ENCODE measurements at regions not wholly inside any gene's neighbourhood (a gene's known extent, or its start where the extent isn't known, plus 50 kb on each side); places are given as distances from the start of the nearest gene placed in this dataset.

DNA sequence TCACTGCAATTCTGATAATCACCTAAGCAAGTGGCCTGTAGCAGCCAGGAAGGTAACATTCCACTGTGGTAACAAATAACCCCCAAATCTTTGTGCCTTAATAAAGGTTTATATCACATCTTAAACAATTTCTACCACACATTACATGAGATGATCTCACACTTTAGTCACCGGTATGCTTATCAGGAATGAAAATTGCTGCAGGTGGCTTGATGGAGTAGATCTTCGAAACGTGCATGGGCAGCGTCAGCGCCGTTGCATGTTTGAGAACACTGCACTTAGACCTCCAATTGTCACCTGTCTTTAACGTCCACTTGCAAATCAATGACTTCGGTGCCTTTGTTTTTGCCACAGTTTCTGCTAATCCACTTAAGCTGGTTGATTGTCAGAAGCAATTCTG lies 477.4 kb downstream of the VRK1 start:
- DNase-seq: no peak

DNA sequence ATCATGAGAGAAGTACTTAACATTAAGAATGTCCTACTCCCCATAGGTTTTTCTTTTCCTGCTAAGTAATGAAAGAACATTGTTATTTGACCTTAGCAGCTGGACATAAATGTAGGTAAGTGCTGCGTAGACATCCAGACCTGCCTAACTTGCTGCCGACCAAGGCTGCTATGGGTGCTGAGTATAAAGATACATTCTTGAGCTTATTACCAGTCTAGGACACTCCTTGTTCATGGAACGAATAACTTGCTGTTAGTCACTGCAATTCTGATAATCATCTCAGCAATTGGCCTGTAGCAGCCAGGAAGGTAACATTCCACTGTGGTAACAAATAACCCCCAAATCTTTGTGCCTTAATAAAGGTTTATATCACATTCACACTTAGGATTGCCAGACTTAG lies 478.1 kb downstream of the VRK1 start:
- no peak for DNase-seq

DNA sequence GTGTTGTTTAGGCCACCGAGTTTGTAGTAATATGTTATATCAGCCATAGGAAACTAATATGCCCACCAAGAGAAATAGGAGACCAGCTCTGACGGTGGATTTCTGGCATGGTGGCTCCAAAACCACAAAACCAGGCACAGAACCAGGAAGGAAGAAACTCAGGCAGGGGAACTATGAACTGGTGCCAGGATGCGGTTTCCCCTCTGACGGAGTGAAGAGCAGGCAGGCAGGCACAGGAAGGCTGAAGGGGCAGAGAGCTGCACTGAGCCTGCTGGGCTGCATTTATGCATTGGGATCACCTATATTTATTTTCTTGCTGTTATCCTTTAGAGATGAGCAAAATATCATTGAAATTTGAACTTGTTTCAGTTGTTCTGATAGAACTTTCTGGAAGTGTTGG lies 479.4 kb downstream of the VRK1 start:
- DNase-seq: peak in 4 of 6 experiments; percentile 4 to 24 (median 12)

DNA sequence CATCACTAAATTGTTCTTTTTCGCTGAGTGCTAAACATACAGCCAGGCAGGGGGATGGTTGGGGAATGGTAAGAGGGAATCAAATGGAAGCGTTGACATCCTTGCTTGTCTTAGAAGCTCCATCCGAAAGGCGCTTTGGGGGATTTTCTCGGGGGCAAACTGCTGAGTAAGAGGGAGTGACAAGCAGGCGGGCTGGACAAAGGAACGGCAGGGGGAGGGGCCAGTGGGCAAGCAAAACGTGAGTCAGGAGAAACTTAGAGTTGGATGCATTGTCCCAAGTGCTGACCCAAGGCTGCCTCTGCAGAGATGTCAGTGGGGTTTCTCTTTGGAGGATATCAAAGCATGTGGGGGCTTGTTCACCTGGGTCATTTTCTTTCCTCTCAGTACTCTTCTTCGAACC lies 480.5 kb downstream of the VRK1 start:
- DNase-seq: no peak

DNA sequence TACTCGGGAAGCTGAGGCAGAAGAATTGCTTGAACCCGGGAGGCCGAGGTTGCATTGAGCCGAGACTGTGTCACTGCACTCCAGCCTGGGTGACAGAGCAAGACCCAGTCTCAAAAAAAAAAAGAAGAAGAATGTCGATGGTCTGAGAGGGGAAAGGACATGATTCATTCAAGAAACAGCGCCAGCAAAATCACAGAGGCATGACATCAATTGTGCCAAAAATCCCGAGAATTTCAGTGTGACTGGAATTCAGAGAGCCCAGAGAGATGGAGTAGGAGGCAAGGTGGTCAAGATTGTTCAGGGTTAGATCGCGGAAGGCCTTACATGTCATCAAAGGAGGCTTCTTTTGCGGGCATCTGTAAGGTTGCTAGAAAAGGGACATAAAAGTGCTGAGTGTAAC lies 483.3 kb downstream of the VRK1 start:
- no peak for DNase-seq

GRCh38 chr14:97281741-97282140 lies 484.6 kb downstream of the VRK1 start:
- no peak for DNase-seq

- no peak for DNase-seq
Observed at GRCh38 chr14:97282210-97283004, 485.2 kb downstream of the VRK1 start.

- no peak for DNase-seq
Observed at GRCh38 chr14:97283005-97283403, 485.8 kb downstream of the VRK1 start.

DNA sequence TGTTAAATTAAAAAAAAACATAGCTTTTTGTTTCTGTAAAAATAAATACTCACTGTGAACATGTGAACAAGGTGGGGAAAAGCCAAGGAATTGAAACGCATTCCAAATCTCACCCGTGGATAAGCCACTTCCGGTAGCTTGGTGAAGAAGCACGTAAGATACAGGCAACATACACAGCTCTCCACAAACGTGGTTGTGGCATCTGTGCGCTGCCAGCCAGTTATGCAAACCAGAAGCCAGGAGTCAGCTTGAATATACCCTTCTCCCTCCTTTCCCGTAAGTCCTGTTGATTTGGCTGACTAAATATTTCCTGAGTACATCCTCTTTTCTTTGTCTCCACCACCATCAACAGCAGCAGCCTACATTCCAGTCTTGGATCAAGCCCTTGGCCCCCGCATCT lies 486.2 kb downstream of the VRK1 start:
- no peak for DNase-seq

DNA sequence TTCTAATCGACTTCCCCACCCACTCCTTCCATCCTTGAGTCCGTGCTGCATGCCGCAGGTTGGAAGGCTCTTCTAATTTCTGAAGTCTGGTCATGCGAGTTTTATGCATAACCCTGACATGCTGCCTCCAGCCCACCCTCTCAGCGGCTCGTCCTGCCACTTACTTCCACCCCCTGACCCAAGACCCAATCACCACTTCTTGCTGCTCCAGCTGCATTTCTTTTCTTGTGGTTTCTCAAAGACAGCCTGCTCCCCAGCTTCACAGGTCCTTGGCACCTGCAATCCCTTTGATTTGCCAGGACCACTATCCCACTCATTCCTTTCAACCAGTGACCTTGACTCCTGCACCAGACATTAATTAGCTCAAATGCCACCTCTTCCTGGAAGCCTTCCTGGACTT lies 486.7 kb downstream of the VRK1 start:
- DNase-seq: no peak

DNA sequence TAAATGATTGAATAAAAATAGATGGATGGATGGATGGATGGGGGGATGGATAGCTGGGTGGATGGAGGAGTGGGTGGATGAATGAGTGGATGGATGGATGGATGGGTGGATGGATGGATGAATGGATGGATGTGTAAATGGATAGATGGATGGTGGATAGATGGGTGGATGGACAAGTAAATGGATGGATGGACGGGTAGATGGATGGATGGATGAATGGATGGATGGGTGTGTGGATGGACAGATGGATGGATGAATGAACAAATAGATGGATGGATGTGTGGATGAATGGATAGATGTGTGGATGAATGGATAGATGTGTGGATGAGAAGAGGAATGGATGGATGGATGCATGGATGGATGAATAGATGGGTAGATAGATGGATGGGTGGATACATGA lies 490.8 kb downstream of the VRK1 start:
- no peak for DNase-seq

DNA sequence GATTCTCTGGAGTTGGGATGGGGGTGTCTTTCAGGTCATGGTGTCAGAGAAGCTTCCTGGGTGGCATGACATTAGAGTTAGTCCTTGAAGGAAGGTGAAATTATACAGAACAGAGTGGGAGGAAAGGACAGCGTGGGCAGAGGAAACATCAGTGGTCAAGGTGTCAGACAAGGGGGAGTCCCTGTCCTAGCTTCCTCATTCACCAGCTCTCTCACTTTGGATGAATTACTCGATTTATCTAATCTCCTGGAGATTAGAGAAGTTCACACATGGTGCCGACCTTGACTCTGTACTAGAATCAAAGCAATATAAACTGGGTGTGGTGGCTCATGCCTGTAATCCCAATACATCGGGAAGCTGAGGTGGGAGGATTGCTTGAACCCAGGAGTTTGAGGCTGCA lies 492.9 kb downstream of the VRK1 start:
- no peak for DNase-seq

DNA sequence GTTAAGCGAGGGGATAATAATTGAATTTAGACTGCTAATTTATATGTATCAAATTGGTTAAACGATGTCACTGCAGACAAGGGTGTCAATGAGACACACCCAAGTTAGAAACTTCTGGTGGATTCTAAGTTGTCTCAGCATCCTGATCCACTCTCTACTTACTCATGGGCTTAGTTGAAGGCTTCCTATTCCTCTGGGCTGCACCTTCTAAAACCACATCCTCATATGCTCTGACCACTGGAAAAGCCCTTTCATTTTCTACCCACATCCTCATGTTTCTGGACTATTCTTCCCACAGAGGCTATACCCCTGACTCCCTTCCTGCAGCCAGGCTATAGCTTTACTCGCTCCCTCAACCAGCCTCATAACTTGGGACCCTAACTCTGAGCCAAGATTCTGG lies 493.8 kb downstream of the VRK1 start:
- no peak for DNase-seq

DNA sequence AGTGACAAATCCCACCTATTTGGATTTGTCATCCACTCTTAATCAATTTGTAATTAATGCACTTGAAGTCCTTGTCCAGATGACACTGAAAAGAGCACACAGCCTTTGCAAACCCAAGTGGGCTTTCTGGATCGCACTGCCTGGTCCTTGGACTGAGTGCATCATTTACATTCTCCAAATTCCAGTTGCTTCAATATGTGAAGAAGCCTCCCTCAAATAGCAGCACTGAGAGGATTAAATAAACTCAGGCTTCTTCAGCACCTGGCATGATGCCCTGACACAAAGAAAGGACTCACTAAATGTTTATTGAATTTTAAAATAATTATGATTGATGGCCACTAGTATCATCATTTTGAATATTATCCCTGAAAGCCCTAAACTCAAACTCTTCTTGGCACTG lies 496.5 kb downstream of the VRK1 start:
- no peak for DNase-seq

DNA sequence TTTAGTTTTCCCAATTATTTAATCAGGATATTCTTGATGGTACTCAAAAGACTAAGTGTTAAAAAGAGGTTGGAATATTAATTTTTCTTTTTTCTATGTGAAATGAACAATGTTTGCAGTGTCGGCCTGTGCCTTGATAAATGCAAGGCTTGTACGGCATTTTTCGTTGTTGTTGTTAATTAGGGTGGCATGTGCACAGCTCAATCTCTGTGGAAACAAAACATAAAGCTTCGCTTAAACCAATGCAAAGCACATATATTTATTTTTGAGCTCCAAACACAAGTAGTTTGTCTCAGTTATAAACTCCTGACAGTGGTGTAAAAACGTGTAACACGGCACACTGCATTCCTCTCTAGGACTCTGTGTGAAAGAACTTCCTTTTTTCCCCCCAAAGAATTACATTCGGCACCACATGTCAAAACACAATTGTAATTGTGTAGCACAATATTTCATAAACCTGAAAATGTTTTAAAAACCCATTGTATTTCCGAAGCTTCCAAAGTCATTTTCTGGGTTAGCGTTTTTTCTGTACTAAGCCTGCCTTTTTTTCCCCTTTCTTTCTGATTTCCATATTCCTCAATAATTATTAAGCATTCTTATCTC lies 498.0 kb downstream of the VRK1 start:
- no peak for DNase-seq

DNA sequence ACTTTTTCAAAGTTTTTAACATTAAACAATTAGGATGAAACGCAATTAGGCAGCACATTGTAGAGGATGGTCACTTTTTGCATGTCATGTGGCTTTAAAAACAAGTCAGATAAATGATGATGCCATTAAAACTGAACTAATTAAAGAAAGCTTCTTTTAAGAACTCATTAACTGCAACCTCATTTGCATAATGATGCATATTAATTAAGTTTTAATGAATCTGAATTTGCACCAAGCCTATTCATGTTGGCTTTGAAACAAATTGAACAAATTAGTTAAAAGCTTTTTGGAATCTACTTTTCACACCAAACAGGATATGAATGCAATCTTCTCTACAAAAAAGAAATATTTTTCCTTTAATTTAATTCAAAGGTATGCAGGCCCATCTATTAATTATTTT lies 499.0 kb downstream of the VRK1 start:
- no peak for DNase-seq

- DNase-seq: no peak
Observed at GRCh38 chr14:97297100-97297499, 499.9 kb downstream of the VRK1 start.

GRCh38 chr14:97298331-97298730 lies 501.1 kb downstream of the VRK1 start:
- DNase-seq: no peak

DNA sequence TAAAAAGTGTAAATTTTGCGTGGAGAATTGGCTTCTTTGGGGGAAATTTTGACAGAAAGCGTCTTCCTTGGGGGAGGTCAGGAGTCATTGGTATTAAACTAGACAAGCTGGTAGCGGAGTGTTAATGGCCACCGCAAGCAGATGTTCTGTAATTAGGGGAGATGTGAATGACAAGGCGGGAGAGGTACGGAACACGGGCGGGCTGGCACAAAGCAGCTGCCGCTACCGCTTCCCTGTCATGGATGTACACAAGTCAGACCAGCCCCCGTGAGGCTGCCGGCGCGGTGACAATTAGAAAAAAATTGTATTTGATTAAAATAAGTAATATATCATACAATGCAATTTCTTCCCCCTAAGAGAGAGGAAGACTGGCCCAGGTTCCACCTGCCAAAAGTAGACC lies 501.6 kb downstream of the VRK1 start:
- no peak for DNase-seq

- DNase-seq: peak in 4 of 6 experiments; percentile 13 to 32 (median 18)
Observed at GRCh38 chr14:97299661-97300060, 502.5 kb downstream of the VRK1 start.

DNA sequence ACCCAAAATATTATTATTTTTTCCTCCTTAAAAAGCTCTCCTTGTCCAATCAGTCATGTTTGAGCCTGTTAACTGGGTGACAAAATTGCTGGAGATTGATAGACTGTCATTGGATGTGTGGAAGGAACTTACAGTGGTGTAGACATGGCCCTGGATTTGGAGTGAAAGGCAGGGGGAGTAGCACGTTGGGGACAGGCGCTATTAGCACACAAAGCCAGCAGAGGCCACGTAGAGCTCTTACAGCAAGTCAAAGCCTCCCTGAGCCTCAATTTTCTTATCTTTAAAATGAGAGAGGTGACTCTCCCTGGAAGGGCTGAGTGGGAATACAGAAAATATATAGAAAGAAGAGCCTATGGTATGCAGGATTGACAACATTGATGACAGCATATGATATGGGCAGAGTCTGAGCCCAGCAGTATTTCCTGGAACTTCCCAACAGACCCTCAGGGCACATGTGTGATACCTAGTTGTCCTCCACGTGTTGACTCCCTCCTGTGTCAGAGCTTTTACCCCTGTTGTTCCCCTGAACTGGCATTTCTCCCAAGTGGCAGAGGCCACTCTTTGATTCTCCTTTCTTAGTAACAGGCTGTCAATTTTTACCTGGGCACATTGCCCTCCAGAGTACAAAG lies 504.9 kb downstream of the VRK1 start:
- no peak for DNase-seq

GRCh38 chr14:97306133-97306759 lies 509.1 kb downstream of the VRK1 start:
- no peak for DNase-seq

GRCh38 chr14:97306760-97307246 lies 509.6 kb downstream of the VRK1 start:
- no peak for DNase-seq

DNA sequence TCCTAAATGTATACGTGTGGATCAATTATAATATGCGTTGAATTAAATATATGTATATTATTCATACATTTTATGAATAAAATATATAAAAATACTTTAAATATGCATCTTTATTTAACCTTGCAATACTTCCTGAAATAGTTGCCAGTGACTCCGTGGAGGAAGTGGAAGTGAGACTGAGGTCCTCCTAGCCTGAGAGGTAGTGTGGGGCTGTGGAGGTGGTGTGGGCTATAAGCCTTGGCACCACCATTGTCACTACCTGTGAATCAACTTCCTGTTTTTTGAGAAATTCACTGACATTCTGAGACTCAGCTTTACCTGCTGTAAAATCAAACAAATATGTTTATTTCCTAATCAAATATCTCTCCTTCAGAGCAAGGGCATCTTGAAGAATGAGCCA lies 514.2 kb downstream of the VRK1 start:
- DNase-seq: no peak
